Cardiac muscle cell (in vitro differentiated cells and primary cell): ENCODE measurements at regions not wholly inside any gene's neighbourhood (a gene's known extent, or its start where the extent isn't known, plus 50 kb on each side); places are given as distances from the start of the nearest gene placed in this dataset.

Experiments
- DNase-seq, 2 donors: peaks; one replicate each; pipeline versions ENCODE4 v3.0.0 to v3.0.0-alpha.2; 2010 to 2017; ENCODE audit warnings: low read depth in 1 of 2, low spot score in 1 of 2
- H3K27ac ChIP-seq: fragments of 200-600 bp; sonication (generic); 2 replicates; pipeline ENCODE4 v1.5.1; 2016
- H3K27me3 ChIP-seq: fragments of 200-600 bp; sonication (generic); 2 replicates; pipeline ENCODE4 v1.6.0; 2016; ENCODE audit warnings: control low read depth
- H3K36me3 ChIP-seq: fragments of 200-600 bp; sonication (generic); 2 replicates; pipeline ENCODE4 v1.5.1; 2016; ENCODE audit warnings: control low read depth
- H3K4me1 ChIP-seq: fragments of 200-600 bp; sonication (generic); 2 replicates; pipeline ENCODE4 v1.8.1; 2017; ENCODE audit warnings: low read depth, mild to moderate bottlenecking, mixed run types
- H3K4me3 ChIP-seq: fragments of 200-600 bp; sonication (generic); 2 replicates; pipeline ENCODE4 v1.5.1; 2016; ENCODE audit warnings: mild to moderate bottlenecking
- H3K9me3 ChIP-seq: fragments of 200-600 bp; sonication (generic); 2 replicates; pipeline ENCODE4 v1.5.1; 2017; ENCODE audit warnings: low read depth, mild to moderate bottlenecking, control low read depth
- TF ChIP-seq, protein P1 (sequence below): IDR thresholded peaks from 2 replicates; pipeline ENCODE4 v1.5.1; 2012; ENCODE audit warnings: low read depth, mild to moderate bottlenecking, low read length

DNA sequence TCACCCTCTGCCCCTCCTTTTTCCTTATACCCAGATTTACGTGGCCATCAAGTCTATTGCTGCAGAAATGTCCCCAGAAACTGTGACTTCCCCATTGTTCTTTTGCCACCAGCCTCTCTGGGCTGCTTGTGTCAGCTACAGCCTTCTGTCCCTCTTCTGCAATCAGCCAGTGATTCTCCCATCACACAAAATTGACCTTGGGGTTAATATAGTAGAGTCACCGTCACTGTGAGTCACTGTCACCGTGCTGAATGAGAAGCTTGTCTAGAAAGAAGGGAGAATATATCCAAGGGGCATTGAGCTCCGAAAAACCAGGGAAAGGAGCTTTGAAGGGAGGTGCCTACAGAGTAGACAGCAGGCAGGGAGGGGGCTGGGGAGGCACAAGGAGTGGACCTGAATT, 290.5 kb downstream of the HAPSTR1 start:
- H3K36me3 ChIP-seq = no peaks in the 10 kb centered on the region
- DNase-seq = no peak
- no peak overlapping the region for H3K4me3 ChIP-seq
- H3K27ac ChIP-seq = no peak overlapping the region
- no peaks in the 10 kb centered on the region for H3K9me3 ChIP-seq
- no peaks in the 10 kb centered on the region for H3K27me3 ChIP-seq
- TF ChIP-seq, protein P1, sequence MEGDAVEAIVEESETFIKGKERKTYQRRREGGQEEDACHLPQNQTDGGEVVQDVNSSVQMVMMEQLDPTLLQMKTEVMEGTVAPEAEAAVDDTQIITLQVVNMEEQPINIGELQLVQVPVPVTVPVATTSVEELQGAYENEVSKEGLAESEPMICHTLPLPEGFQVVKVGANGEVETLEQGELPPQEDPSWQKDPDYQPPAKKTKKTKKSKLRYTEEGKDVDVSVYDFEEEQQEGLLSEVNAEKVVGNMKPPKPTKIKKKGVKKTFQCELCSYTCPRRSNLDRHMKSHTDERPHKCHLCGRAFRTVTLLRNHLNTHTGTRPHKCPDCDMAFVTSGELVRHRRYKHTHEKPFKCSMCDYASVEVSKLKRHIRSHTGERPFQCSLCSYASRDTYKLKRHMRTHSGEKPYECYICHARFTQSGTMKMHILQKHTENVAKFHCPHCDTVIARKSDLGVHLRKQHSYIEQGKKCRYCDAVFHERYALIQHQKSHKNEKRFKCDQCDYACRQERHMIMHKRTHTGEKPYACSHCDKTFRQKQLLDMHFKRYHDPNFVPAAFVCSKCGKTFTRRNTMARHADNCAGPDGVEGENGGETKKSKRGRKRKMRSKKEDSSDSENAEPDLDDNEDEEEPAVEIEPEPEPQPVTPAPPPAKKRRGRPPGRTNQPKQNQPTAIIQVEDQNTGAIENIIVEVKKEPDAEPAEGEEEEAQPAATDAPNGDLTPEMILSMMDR = no peak
- peaks cover 16% of the 10 kb centered on the region for H3K4me1 ChIP-seq

DNA sequence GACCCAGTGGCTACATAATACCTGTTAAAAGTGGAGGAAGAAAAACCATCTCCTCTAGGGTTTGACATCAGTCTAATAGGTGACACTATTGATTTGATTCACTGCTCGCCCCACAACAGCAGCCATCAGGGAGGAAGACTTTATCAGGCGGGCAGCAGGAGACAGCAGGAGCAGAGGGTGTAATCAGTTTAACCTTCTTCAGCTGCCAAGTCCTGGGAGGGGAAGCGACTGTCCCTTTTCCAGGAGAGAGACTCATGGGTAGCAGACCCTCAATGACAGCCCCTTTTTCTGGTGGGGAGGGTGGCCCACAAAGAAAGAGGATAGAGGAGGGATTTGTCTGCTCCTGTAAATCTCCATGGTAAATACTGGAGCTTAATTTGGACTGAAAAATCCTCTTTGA, 291.8 kb downstream of the HAPSTR1 start:
- Histone ChIP-seq H3K27ac (no peak overlapping the region), H3K4me1 (peaks cover 3% of the 10 kb centered on the region), H3K4me3 (no peak overlapping the region), H3K36me3 (no peaks in the 10 kb centered on the region), H3K9me3 (peaks cover under 1% of the 10 kb centered on the region), H3K27me3 (no peaks in the 10 kb centered on the region)
- TF ChIP-seq, protein P1 = no peak
- DNase-seq = no peak

DNA sequence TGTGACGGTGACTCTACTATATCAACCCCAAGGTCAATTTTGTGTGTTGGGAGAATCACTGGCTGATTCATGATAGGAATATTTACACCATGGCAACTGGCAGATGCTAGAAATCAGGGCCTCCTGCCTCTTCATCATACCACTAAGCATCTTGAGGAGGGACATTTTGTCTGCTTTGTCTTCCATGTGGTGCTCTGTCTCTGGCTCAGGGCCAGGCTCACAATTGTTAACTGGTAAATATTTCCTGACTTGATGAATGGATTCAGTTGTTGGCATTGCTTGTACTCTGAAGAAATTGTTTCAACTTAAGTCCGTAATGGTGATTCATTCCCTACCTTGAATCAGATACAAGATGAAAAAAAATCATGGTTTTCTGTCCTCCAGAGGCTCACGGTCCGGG, 292.7 kb downstream of the HAPSTR1 start:
- H3K4me1 ChIP-seq = no peaks in the 10 kb centered on the region
- TF ChIP-seq, protein P1 = no peak
- peaks cover 4% of the 10 kb centered on the region for H3K9me3 ChIP-seq
- DNase-seq = no peak
- no peaks in the 10 kb centered on the region for H3K27me3 ChIP-seq
- H3K4me3 ChIP-seq = no peak overlapping the region
- H3K36me3 ChIP-seq = no peaks in the 10 kb centered on the region
- no peak overlapping the region for H3K27ac ChIP-seq

DNA sequence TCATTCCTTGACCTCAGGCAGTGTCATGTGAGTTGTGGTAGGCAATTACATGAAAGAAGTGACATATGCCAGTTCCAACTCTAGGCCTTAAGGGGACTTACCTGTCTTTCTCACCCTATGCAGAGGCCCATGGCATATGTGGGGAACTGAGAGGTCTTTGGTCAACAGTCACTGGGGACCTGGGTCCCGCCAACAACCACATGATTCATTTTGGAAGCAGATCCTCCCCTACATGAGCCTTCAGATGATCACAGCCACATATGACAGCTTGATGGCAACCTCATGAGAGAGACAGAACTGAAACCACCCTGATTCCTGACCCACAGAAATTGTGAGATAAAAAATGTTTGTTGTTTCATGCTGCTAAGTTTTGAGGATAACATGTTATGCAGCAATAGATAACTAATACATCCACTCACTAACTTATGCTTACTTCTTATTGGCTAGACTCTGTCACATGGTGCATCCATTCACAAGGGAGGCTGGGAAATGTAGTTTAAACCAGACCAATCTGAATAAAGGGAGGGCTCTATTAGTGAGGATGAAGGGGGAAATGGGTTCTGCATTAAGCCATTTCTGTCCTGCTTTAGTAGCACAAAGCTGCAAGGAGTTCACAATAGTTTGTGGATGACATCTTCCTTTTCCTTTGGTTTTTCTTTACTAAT, 298.2 kb downstream of the HAPSTR1 start:
- H3K36me3 ChIP-seq = no peaks in the 10 kb centered on the region
- no peaks in the 10 kb centered on the region for H3K4me1 ChIP-seq
- TF ChIP-seq, protein P1 = no peak
- H3K27ac ChIP-seq = no peak overlapping the region
- H3K9me3 ChIP-seq = peaks cover 4% of the 10 kb centered on the region
- H3K27me3 ChIP-seq = no peaks in the 10 kb centered on the region
- no peak overlapping the region for H3K4me3 ChIP-seq
- DNase-seq = no peak

DNA sequence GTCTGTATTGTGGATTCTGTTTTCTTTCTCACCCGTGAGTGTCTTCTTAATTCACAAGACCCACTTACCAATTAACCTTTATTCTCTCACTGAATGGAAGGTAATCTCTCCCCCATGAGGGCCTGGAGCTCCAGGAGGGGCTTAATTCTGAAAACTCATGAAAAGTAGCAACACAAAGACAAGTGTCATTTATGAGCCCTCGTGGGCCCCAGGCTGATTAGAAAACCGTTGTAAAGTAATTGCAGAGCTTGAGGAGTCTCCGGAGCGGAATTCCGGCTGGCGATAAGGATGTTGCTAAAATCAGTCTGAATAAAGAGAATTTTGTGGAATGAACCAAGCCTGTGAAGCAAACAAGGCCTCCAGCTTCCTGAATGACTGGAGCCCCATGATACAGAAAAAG, 301.5 kb downstream of the HAPSTR1 start:
- Histone ChIP-seq H3K27ac (no peak overlapping the region), H3K9me3 (peaks cover 4% of the 10 kb centered on the region), H3K36me3 (no peaks in the 10 kb centered on the region), H3K4me1 (no peaks in the 10 kb centered on the region), H3K27me3 (no peaks in the 10 kb centered on the region), H3K4me3 (no peak overlapping the region)
- no peak for DNase-seq
- TF ChIP-seq, protein P1 = no peak
